HG03575 (cell line): ENCODE measurements at regions not wholly inside any gene's neighbourhood (a gene's known extent, or its start where the extent isn't known, plus 50 kb on each side); places are given as distances from the start of the nearest gene placed in this dataset.

Experiments used
- ATAC-seq: cut with Tn5 transposase; IDR thresholded peaks from one replicate; pipeline ENCODE4 v1.9.1; 2021; ENCODE audit not compliant: unreplicated experiment, insufficient number of reproducible peaks, low FRiP score; ENCODE audit errors: extremely low read depth

GRCh38 chr6:121828146-121828886 lies 392.9 kb downstream of the GJA1 start:
- no peak for ATAC-seq

- no peak for ATAC-seq
Measured at GRCh38 chr6:121830736-121831135, 395.3 kb downstream of the GJA1 start.

- ATAC-seq, result no peak
Measured at GRCh38 chr6:121835662-121836061, 400.2 kb downstream of the GJA1 start.

GRCh38 chr6:121837545-121838229 lies 402.2 kb downstream of the GJA1 start:
- no peak for ATAC-seq

- no peak for ATAC-seq
Measured at GRCh38 chr6:121838842-121839241, 403.4 kb downstream of the GJA1 start.

GRCh38 chr6:121839896-121840295 lies 404.4 kb downstream of the GJA1 start:
- ATAC-seq, result no peak

GRCh38 chr6:121844898-121845297 lies 409.5 kb downstream of the GJA1 start:
- no peak for ATAC-seq

GRCh38 chr6:121847806-121848522 lies 412.5 kb downstream of the GJA1 start:
- ATAC-seq, result no peak

GRCh38 chr6:121848523-121849255 lies 413.2 kb downstream of the GJA1 start:
- ATAC-seq, result no peak

GRCh38 chr6:121849477-121849876 lies 414.0 kb downstream of the GJA1 start:
- ATAC-seq, result peak; percentile 69

GRCh38 chr6:121851056-121851455 lies 415.6 kb downstream of the GJA1 start:
- no peak for ATAC-seq

GRCh38 chr6:121853686-121854085 lies 418.2 kb downstream of the GJA1 start:
- no peak for ATAC-seq

- ATAC-seq, result no peak
Measured at GRCh38 chr6:121855521-121855920, 420.1 kb downstream of the GJA1 start.

GRCh38 chr6:121856296-121856695 lies 420.9 kb downstream of the GJA1 start:
- no peak for ATAC-seq

GRCh38 chr6:121857551-121857950 lies 422.1 kb downstream of the GJA1 start:
- no peak for ATAC-seq

- no peak for ATAC-seq
Measured at GRCh38 chr6:121858310-121858709, 422.9 kb downstream of the GJA1 start.

- ATAC-seq, result no peak
Measured at GRCh38 chr6:121858986-121859385, 423.5 kb downstream of the GJA1 start.

- no peak for ATAC-seq
Measured at GRCh38 chr6:121865811-121866210, 430.4 kb downstream of the GJA1 start.

GRCh38 chr6:121867095-121867494 lies 431.6 kb downstream of the GJA1 start:
- ATAC-seq, result no peak
